Ectodermal cell (in vitro differentiated cells): ENCODE measurements at regions not wholly inside any gene's neighbourhood (a gene's known extent, or its start where the extent isn't known, plus 50 kb on each side); places are given as distances from the start of the nearest gene placed in this dataset.

Experiments used
- H3K27ac ChIP-seq: 2 replicates; pipeline ENCODE4 v1.7.0; 2013; ENCODE audit warnings: mild to moderate bottlenecking, low read depth, low read length; ENCODE audit not compliant: insufficient read depth, poor library complexity, severe bottlenecking
- H3K27me3 ChIP-seq: 2 replicates; pipeline ENCODE4 v1.7.0; 2013; ENCODE audit warnings: mild to moderate bottlenecking, low read length; ENCODE audit not compliant: insufficient read depth, control insufficient read depth, poor library complexity, severe bottlenecking
- H3K36me3 ChIP-seq: one replicate; pipeline ENCODE4 v1.7.0; 2013; ENCODE audit warnings: low read length; ENCODE audit not compliant: control insufficient read depth, insufficient read depth
- H3K4me1 ChIP-seq: one replicate; pipeline ENCODE4 v1.7.0; 2013; ENCODE audit warnings: low read length; ENCODE audit not compliant: control insufficient read depth, insufficient read depth
- H3K4me3 ChIP-seq: 2 replicates; pipeline ENCODE4 v1.7.0; 2013; ENCODE audit warnings: low read depth, low read length, control low read depth; ENCODE audit not compliant: insufficient read depth
- H3K9me3 ChIP-seq: 2 replicates; pipeline ENCODE4 v1.7.0; 2013; ENCODE audit warnings: mild to moderate bottlenecking, low read length, moderate library complexity; ENCODE audit not compliant: control insufficient read depth
- WGBS, 2 experiments: methylation state at CpG; one replicate each; pipeline ENCODE4 v1.1.7; 2013; ENCODE audit warnings: missing lambda C conversion rate in 2 of 2; 5-methylcytosine and 5-hydroxymethylcytosine counted together

GRCh38 chr13:89687066-89687465, 1660.4 kb upstream of the MIR17HG start:
- WGBS, 2 experiments, result 94 to 100% methylated on average over 3 to 5 of the region's 5 CpGs
- H3K4me1 ChIP-seq, result peaks cover 5% of the 10 kb centered on the region
- H3K4me3 ChIP-seq, result no peak overlapping the region
- H3K36me3 ChIP-seq, result no peaks in the 10 kb centered on the region
- no peak overlapping the region for H3K27ac ChIP-seq
- no peaks in the 10 kb centered on the region for H3K27me3 ChIP-seq
- H3K9me3 ChIP-seq, result no peaks in the 10 kb centered on the region

GRCh38 chr13:89688918-89689317, 1658.6 kb upstream of the MIR17HG start:
- H3K27ac ChIP-seq, result no peak overlapping the region
- 92 to 93% methylated on average over 3 of the region's 3 CpGs for WGBS, 2 experiments
- no peaks in the 10 kb centered on the region for H3K36me3 ChIP-seq
- no peaks in the 10 kb centered on the region for H3K9me3 ChIP-seq
- H3K4me3 ChIP-seq, result no peak overlapping the region
- peaks cover 5% of the 10 kb centered on the region for H3K4me1 ChIP-seq
- H3K27me3 ChIP-seq, result no peaks in the 10 kb centered on the region

GRCh38 chr13:89694451-89694850, 1653.0 kb upstream of the MIR17HG start:
- Histone ChIP-seq H3K4me1 (no peaks in the 10 kb centered on the region), H3K4me3 (no peak overlapping the region), H3K36me3 (no peaks in the 10 kb centered on the region), H3K27me3 (no peaks in the 10 kb centered on the region), H3K27ac (no peak overlapping the region), H3K9me3 (no peaks in the 10 kb centered on the region)
- 85 to 96% methylated on average over 1 of the region's 1 CpG for WGBS, 2 experiments

DNA sequence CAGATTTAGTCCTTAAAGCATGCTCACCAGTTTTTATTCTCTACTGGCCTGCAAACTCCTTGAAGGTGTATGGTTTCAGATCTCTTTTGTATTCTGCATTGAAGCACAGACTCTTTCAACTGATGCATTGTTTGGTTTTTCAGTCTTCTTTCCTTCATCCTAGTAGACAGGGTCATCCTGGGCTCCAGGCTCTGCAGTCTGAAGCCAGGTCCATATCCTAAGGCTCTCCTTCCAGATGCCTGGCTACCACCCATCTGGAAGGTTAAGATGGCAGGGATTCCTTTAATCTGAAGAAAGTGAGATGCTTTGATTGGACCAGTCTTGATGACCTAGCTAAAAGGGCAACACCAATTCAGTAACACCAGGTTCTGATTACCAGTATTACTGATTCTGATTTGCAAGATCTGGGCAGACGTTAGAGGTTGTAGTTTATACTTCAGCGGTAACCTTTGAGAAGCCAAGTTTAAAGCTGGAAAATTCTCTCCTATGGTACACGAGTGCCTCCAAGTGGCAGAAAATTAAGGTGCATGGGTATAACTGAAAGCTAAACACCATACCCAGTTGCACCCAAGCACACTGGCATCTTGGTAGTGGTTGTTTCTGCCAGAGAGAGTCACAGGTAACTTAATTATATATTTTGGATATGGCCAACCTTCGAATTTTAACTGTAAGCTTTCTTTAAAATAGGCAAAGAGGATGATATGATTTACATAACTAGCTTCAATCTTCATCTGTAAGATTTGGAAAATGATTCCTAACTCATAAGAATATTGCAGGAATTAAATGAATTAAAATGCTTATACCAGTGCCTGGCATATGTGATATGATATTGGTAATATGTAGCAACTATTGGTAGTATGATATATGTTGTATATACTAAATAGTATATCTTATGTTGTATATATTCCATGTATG, 1651.9 kb upstream of the MIR17HG start:
- no peak overlapping the region for H3K27ac ChIP-seq
- H3K4me1 ChIP-seq, result no peaks in the 10 kb centered on the region
- H3K27me3 ChIP-seq, result no peaks in the 10 kb centered on the region
- WGBS, 2 experiments, result 4 to 5% methylated on average over 3 to 4 of the region's 4 CpGs
- H3K4me3 ChIP-seq, result no peak overlapping the region
- no peaks in the 10 kb centered on the region for H3K9me3 ChIP-seq
- H3K36me3 ChIP-seq, result no peaks in the 10 kb centered on the region

GRCh38 chr13:89701913-89702312, 1645.6 kb upstream of the MIR17HG start:
- no peak overlapping the region for H3K4me3 ChIP-seq
- no peaks in the 10 kb centered on the region for H3K9me3 ChIP-seq
- no peaks in the 10 kb centered on the region for H3K36me3 ChIP-seq
- WGBS, 2 experiments, result 95 to 97% methylated on average over 9 of the region's 9 CpGs
- H3K27me3 ChIP-seq, result no peaks in the 10 kb centered on the region
- no peaks in the 10 kb centered on the region for H3K4me1 ChIP-seq
- H3K27ac ChIP-seq, result no peak overlapping the region

GRCh38 chr13:89704040-89704439, 1643.4 kb upstream of the MIR17HG start:
- Histone ChIP-seq H3K36me3 (no peaks in the 10 kb centered on the region), H3K27ac (no peak overlapping the region), H3K4me3 (no peak overlapping the region), H3K4me1 (no peaks in the 10 kb centered on the region), H3K27me3 (no peaks in the 10 kb centered on the region), H3K9me3 (no peaks in the 10 kb centered on the region)

- 97 to 100% methylated on average over 4 to 6 of the region's 6 CpGs for WGBS, 2 experiments
- H3K4me3 ChIP-seq, result no peak overlapping the region
- no peaks in the 10 kb centered on the region for H3K9me3 ChIP-seq
- no peaks in the 10 kb centered on the region for H3K36me3 ChIP-seq
- H3K27ac ChIP-seq, result no peak overlapping the region
- H3K4me1 ChIP-seq, result no peaks in the 10 kb centered on the region
- H3K27me3 ChIP-seq, result no peaks in the 10 kb centered on the region
Measured at GRCh38 chr13:89708013-89708412, 1639.5 kb upstream of the MIR17HG start.

DNA sequence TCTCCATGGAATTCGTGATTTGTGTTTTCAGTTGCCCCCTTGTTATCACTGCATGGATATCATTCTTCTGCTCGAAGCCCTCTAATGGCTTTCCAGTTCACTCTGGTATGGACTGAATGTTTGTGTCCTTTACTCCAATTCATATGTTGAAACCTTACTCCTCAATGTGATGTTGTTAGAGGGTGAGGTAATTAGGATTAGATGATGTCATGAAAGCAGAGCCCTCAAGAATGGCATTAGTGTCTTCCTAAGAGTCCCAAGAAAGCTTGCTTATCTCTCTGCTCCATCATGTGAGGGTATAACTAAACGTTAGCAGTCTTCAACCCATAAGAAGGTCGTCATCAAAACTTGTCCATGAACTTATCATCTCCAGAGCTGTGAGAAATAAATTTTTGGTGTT, 1626.3 kb upstream of the MIR17HG start:
- Histone ChIP-seq H3K4me1 (no peaks in the 10 kb centered on the region), H3K27me3 (no peaks in the 10 kb centered on the region), H3K36me3 (no peaks in the 10 kb centered on the region), H3K4me3 (no peak overlapping the region), H3K9me3 (no peaks in the 10 kb centered on the region), H3K27ac (no peak overlapping the region)
- WGBS, 2 experiments, result 90 to 94% methylated on average over 4 of the region's 4 CpGs

- H3K27me3 ChIP-seq, result no peaks in the 10 kb centered on the region
- no peaks in the 10 kb centered on the region for H3K36me3 ChIP-seq
- H3K9me3 ChIP-seq, result no peaks in the 10 kb centered on the region
- H3K4me1 ChIP-seq, result no peaks in the 10 kb centered on the region
- no peak overlapping the region for H3K4me3 ChIP-seq
- no peak overlapping the region for H3K27ac ChIP-seq
- 88 to 96% methylated on average over 1 of the region's 2 CpGs for WGBS, 2 experiments
Measured at GRCh38 chr13:89726690-89727435, 1620.6 kb upstream of the MIR17HG start.

GRCh38 chr13:89733829-89734228, 1613.7 kb upstream of the MIR17HG start:
- WGBS, 2 experiments, result 98 to 99% methylated on average over 4 to 5 of the region's 5 CpGs
- H3K36me3 ChIP-seq, result no peaks in the 10 kb centered on the region
- H3K9me3 ChIP-seq, result no peaks in the 10 kb centered on the region
- H3K4me1 ChIP-seq, result no peaks in the 10 kb centered on the region
- no peak overlapping the region for H3K27ac ChIP-seq
- no peak overlapping the region for H3K4me3 ChIP-seq
- no peaks in the 10 kb centered on the region for H3K27me3 ChIP-seq
